HG03097 (cell line): ENCODE measurements at regions not wholly inside any gene's neighbourhood (a gene's known extent, or its start where the extent isn't known, plus 50 kb on each side); places are given as distances from the start of the nearest gene placed in this dataset.

ENCODE experiments used
- ATAC-seq: cut with Tn5 transposase; IDR thresholded peaks from one replicate; pipeline ENCODE4 v1.9.1; 2021; ENCODE audit not compliant: unreplicated experiment, low FRiP score

DNA sequence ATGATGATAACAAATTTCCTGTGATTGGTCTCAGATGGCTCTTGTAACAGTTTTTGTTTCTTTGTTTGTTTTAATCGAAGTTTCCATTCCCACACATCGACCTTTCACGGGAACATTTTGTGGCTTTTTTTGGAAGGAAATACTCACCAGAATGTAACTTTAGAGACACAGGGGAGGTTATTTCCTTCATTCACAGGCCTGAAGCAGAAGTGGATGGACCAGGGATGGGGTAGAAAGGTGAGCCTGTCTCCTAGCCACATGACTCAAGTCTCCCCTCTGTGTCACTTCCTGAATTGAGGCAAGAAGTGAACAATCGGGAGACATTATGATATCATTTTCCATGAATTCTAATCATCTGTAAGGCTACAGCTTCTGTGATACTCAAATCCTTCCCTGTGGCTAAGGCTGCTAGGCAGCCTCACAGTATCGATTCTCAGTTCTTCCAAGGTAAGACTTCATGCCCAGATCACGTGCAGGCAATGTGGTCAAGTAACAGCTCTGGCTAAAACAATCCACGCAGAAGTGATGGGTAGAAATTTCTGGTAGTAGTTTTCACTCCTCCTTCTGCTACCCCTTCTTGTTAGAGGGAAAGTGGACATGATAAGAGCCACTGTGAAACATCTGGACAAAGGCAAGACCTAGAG lies 203.9 kb upstream of the NEBL start:
- ATAC-seq, result no peak

DNA sequence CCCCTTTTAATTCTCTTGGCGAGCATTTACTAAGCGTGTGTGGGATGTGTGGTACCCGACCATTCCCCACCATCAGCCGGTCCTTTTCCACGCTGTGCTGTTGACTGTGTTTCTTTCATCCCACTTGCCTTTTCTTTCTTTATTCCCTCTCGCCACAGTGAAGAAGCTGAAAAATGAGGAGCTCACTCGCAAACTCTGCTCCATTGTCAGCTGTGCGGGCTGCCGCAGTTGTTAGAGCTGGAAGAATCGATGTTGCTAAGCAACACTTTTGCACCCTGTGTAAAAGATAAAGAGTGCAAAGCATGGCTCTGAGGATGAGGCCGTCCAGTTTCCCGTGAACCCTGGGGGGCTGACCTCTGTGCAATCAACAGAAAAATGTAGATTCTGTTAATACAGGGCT lies 203.1 kb upstream of the NEBL start:
- ATAC-seq, result no peak

DNA sequence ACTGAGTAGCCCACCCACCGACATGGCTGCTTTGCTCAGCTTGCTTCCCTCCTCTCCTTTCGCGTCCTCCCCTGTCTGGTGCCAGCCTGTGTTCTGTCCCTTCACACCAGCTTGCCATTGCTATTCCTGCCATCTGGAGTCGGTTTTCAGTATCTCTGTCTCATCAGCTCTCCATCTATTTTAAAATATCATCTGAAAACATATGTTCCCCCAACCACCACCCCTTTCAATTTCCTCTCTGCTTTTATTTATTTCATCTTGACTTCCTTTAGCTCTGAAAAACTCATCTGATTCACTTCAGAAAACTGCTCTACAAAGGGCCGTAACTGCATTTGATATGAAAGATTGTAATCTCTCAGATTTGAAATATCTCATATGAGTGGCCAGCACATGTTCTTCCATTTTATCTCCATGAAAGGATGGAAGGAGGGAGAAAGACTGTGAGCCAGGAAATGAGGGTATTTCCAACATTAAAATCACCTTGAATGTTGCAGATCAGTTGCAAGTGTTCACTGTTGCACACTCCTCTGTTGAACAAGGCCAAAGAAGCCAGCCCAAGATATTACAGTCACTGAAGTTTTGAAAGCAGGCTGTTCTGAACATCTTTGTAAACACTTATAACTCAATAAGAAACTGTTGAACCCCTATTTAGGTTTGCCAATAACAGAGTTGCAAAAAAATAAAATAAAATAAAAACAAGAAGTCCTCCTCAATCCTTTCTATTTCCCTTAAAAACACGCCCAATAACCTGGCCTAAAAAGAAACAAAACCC lies 202.4 kb upstream of the NEBL start:
- no peak for ATAC-seq

DNA sequence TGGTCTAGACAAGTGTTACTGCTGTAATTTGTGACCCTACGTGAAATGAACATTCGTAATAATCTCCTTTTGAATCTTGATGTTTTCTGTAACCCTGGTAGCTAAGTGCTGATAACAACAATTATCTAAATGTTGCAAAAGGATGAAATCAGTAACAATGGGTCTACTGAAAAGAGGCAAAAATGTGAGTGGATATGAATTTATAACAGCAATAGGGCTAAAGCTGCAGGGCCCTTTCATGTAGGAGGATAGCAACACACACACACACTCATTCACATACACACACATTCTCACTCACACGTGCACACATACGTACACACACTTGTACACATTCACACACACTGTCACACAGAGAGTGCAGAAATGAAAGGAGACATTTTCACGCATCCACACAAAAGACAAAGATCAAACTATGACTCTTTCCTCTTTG lies 200.8 kb upstream of the NEBL start:
- no peak for ATAC-seq

DNA sequence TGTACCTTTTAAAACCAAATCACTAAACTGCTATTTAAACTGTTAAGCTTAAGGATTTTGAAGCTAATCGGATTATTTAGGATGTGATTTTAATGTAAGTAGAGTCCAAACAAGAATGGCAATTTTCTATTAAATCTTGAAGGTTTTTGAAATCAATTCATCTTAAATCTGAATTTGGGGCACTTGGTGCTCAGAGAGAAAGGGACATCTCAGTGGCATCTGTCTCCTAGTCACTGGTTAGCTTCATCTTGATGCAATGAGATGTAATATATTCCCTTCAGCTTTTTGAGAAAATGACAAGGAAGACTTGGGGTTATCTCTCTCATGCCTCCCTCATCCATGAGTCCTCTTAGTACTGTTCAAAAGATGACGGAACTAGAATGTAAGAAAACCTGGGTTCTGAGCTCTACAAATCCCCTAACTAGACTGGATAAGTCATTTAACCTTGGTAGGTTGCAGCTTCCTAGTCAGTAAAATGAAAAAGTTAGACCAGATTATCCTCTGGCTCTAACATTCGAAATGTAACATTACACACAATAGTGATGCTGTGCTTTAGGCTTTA lies 198.5 kb upstream of the NEBL start:
- ATAC-seq, result no peak

DNA sequence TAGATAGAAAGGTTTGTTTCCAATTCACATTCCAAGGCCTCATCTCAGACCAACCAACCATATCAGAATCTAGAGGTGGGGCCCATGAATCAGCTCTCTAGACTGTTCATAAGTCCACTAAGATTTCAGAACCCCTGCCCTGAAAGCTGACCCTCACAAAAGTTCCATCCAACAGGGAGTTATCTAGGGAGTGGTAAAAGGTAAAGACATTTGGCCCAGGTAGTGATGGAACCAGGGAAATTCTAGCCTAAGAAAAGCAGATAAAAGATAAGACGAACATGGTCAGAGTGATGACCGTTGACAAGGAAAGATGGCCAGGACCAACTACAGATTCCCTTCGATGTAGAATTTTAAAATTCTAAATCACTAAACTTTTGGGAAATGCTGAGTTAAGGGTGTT lies 198.0 kb upstream of the NEBL start:
- no peak for ATAC-seq

DNA sequence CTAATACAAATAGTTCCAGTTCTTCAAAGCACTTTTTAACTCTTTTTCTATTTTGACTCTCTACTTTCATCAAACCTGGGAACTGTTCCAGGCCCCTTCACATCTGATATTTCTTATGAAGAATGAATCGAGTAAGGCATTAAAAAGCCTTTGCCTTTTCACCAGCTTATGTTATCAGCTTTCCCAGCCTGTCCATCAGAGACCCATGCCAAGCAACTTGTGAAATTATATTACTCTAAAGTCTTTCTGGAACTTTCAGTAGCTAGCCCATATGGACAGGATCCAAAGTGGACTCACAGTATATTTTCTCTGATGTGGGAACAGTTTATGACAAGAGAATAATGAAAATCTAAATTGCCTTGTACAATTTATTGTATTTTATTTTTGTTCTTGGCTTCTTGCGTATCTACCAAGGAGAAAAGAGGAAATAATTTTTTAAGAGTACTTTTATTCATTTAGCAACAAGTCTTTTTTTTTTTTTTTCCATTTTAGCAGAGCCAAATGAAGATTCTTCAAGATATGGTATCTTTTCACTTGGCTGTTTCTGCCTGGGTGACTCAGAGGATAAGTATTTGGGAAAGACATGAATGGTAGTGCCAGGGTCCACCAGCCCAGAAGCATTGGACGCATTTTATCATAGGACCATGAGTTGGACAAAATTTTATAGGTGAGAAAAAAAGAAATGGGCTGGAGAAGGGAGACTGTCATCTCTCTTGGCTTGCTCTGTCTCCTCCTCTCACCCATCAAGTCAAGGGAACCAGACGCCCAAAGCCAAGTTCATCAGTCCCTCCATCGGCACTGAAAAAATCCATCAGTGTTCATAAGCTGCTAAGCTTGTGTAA lies 195.8 kb upstream of the NEBL start:
- ATAC-seq, result no peak

DNA sequence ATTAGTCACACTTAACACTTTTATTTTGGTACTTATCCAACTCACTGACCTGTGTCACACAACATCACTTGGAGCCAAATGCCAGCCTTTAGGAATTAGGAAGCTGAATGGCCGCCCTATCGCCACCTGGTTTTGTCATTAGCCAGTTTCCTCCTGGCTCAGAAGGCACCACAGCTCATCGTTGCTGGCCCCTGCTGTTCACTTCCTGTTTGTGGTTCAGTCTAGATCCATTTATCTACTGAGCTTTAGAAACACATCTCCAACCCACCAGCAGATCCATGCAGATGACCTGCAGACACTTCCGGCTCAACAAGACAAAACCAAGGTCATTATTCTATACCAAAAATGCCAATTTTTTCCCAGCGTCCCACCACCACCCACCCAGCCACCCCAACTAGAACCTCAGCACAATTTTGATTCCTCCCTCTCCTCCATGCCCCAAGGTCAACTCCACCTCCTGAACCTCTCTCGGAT lies 193.5 kb upstream of the NEBL start:
- no peak for ATAC-seq

DNA sequence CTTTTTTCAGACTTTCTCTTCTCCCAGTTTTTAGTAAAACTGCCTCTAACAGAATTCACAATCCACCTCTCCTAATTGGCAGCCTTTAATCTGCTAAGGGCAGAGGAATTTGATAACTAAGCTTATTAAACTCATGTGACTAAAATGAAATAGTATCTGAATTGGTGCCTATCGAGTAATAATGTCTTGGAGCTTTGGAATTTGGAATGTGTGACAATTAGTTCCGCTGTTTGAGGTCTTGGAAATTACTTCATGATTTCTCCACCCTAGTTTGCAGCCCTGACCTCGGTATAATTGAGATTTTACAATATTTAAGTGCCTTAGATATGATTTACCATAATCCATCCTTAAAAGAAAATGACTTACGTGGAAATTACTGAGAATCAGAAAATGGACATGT lies 190.4 kb upstream of the NEBL start:
- ATAC-seq, result no peak

DNA sequence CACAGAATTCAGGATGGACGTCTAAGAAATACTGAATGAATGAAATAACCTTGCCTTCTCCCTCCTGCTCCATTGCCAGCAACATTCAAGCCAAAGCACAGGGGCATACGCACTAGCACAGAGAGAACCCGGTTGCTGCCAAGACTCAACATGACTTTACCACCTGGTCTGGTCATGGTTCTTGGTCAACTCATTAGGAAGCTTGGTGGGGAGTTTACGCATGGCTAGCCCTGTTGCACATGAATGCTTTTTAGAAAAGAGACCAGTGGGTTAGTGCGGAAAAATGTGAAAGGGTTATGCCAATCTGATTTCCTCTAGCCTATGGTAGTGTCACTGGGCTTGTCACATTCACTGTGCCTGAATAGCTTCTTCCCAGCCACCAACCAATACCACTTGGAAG lies 187.6 kb upstream of the NEBL start:
- no peak for ATAC-seq

DNA sequence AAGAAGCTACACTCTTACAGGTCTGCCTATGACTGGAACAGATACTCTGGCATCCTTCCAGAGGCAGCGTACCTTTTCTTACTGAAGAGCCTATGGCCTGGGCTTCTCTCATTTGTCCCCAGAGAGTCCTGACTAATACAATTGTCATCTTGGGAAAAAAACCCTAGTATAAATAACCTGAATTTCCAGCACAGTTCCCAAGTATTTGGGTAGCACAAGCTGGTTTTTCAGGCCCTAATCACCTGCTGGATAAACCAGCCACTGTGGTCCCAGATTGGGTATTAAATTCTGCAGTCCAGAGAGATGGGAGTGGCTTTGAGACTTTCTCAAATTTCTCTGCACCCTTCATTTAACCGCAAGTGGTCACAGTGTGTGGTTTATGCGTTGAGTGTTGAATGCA lies 186.8 kb upstream of the NEBL start:
- no peak for ATAC-seq

DNA sequence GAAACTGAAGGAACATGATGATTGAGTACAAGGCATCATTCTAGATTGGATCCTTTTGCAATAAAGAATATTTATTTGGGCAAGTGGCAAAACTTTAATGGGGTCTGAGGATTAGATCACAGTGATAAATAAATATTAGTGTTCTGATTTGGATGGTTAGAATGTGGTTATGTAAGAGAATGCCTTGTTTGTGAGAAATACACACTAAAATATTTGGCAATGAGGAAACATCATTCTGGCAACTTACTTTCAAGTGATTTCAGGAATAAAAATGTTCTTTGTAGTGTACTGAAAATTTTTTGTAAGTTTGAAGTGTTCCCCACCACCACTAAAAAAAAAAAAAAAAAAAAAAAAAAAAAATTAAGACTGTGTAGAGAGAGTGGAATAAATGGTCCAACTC lies 185.1 kb upstream of the NEBL start:
- no peak for ATAC-seq

DNA sequence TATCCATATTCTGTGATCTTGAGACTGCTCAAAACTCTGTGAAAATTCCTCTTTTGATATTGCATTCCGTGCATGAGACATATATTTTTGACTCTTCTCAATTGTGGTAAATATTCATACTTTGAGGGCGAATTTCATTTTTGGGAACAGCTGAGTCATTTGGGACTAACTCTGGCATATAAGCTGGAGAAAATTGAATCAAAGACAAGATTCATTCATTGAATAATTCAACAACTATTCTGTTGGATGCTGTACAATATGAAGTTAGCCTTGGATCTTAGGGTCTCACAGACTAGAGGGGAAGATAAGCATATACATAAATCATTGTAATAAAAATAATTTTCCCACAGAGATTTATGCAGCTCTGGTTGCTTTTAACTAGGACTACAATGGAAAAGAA lies 183.2 kb upstream of the NEBL start:
- no peak for ATAC-seq

DNA sequence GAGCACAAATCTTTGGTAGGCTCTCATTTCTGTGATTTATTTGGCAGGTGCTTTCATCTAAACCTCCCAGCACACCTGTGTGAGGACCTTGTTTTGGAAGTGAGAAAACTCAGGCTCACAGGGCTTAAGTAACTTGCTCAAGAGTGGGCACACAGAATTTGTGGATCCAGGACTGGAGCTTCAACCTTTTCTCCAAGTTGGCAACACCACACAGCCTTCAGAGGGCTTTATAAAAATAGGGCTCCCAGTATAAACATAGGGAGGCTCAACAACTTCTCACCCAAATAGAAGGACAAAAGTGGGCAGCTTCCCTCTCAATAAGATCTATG lies 182.2 kb upstream of the NEBL start:
- no peak for ATAC-seq

DNA sequence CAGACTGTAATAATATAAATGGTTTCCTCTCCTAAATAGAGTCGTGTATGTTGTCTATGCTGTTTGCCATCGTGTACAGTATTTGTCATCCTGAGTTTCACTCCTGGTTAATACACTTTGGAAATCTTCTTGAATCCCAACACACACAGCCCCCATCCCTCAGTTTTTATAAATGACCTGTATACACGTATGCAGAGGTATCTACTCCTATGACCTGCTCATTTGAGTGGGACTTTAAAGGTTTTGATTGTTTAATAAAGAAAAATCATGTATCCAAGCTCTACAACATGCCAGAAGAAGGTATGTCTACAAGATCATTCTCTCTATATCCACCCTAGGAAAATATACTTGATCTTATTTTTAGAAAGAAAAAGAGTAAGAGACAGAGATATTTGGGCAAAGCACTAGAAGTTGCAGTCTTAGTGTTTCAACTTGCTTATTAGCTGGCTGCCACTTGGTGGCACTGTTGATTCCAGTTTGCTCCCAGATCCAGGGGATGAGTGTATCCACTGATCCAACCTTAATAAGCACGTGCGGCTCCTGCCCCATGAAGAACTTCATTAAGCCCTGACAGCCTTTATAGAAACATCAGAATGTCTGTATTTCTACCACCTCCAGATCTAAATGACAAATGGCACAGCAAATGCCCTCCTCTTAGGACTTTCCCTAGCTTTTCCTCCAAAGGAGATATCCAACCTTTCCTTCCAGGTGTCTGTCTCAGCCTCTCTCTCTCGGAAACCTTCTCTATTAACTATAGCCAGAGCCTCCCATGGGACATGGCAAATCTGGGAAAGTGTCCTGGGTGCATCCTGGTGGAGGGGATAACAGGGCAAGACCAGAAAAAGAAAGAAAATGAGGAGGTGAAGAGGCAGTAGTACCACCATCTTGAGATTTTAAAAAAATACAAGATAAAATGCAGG lies 181.6 kb upstream of the NEBL start:
- no peak for ATAC-seq

DNA sequence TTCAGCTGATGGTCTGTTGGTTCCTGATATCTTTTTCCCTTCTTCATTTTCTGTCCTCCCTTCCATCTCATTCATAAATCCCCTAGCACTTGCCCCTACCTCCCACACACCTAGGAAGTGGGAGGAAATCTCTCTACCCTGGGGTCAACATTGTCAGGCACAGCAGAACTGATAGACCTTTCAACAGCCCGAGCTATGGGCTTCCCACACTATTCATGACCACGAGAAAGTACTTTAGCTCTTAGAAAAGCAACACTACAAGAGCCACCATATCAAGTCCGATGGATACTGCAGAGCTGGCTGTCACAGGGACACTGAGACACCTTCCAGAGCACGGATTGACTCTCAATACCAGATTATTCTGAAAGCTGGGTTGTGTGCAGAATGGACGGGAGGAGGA lies 180.6 kb upstream of the NEBL start:
- ATAC-seq, result no peak

DNA sequence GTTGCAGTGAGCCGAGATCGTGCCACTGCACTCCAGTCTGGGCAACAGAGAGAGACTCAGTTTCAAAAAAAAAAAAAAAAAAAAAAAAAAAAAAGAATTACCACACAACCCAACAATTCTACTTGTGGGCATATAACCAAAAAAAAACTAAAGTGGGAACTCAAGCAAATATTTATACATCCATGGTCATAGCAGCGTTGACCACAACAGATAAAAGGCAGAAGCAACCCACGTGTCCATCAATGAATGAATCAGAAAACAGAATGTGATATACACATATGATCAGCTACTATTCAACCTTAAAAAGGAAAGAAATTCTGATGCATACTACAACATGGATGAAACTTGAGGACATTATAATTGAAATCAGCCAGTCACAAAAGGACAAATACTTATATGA lies 179.3 kb upstream of the NEBL start:
- ATAC-seq, result no peak

DNA sequence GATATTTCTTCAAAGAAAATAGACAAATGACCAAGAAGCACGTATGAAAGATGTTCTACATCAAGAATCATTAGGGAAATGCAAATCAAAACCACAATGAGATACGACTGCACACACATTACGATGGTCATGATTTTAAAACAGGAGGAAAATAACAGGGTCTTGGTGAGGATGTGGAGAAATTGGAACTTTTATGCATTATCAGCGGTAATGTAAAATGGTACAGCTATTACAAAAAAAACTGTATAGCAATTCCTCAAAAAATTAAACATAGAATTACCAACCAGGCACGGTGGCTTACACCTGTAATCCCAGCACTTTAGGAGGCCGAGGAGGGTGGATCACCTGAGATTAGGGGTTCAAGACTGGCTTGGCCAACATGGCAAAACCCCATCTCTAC lies 178.8 kb upstream of the NEBL start:
- ATAC-seq, result no peak

DNA sequence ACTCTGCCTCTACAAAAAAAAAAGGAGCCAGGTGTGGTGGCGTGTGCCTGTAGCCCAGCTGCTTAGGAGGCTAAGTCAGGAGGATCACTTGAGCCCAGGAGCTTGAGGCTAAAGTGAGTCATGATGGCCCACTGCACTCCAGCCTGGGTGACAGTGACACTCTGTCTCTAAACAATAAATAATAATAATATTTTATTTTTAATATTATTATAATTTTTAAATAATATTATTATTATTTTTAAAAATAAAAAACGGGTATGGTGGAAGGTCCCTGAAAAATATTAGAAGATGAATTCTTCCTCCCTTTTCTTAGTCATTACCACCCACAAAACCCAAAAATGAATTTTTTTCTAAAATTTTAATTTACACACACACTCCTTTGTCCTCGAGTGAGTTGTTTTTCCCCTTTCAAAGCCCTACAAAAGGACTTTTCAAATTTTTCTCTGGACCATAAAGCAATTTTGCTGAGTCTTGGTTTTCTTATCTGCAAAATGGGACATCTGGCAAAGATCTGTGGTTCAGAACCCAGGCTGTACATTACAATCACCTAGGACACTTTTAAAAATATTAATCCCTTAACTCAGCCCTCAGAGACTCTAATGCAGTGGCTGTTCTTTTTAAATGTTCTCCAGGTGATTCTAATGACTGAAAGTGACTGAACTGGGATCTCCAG lies 174.0 kb upstream of the NEBL start:
- ATAC-seq, result no peak
